ENCODE measurements at regions not wholly inside any gene's neighbourhood (a gene's known extent, or its start where the extent isn't known, plus 50 kb on each side); places are given as distances from the start of the nearest gene placed in this dataset.

DNA sequence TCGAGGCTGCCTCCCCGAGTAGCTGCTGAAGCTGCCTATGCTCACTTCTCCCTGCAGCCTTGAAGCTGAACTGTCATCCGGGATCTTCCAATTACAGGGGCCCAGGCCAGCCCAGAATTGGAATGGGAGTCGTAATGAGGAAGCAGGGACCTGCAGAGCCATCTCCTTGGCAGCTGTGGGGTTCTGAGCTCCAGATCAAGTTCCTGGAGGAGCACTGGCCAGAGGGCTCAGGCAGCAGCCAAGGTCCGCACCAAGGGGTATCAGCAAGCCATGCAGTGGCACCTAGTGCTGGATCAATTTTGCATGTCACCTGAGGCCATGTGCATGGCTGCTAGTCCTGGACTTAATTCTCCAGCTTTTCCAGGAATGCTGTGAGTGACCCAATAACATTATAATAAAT lies 163.2 kb upstream of the TSHZ2 start (continued):
- TF ChIP-seq GRHL1 (CRISPR knock-in tag; conservative IDR thresholded peaks at IDR 0.05) (no peak), ZNF3 (CRISPR knock-in tag; IDR thresholded peaks at IDR 0.05) (no peak), NFIB (CRISPR knock-in tag; IDR thresholded peaks at IDR 0.05; ENCODE audit: borderline replicate concordance) (no peak), SOX13 (IDR thresholded peaks at IDR 0.05) (no peak), SOX13 (CRISPR knock-in tag; conservative IDR thresholded peaks at IDR 0.05 in 1 of 2, IDR thresholded peaks at IDR 0.05 in 1 of 2) (no peak), ZNF367 (CRISPR knock-in tag; IDR thresholded peaks at IDR 0.05; ENCODE audit: borderline replicate concordance) (no peak), MYC (CRISPR knock-in tag; IDR thresholded peaks at IDR 0.05; ENCODE audit: borderline replicate concordance) (no peak), ZNF496 (CRISPR knock-in tag; IDR thresholded peaks at IDR 0.05; ENCODE audit: insufficient replicate concordance) (no peak), STAT5B (CRISPR knock-in tag; IDR thresholded peaks at IDR 0.05) (no peak), ZSCAN29 (CRISPR knock-in tag; conservative IDR thresholded peaks at IDR 0.05) (no peak), REPIN1 (CRISPR knock-in tag; IDR thresholded peaks at IDR 0.05; ENCODE audit: borderline replicate concordance, low read depth) (no peak), ZNF709 (CRISPR knock-in tag; IDR thresholded peaks at IDR 0.05) (no peak)
- TF ChIP-seq, protein P1, sequence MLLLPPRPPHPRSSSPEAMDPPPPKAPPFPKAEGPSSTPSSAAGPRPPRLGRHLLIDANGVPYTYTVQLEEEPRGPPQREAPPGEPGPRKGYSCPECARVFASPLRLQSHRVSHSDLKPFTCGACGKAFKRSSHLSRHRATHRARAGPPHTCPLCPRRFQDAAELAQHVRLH (CRISPR knock-in tag; IDR thresholded peaks at IDR 0.05; ENCODE audit: borderline replicate concordance, low read depth): no peak

DNA sequence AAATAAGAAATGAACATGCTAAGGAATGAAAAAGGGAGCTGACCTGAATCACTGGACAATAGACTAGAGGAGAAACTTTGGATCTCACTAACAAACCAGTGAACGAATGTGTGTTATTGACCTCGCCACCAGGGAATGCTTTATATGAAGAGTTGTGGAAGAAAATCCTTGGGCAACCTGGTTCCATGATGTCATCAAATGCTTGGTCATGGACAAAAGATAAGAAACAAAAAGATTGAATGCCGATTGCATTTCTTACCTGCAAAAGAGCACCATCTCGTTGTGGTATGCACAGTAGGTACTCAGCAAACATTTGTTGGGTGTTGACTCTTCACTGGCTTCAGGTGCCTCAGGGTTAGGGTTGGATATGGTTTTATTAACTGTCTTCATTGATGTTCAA lies 165.2 kb upstream of the TSHZ2 start:
- no peak for ATAC-seq
- Histone ChIP-seq H3K27me3 (ENCODE audit: control insufficient read depth in 1 of 2, insufficient read depth in 2 of 2, low read length in 2 of 2) (no peaks in the 10 kb centered on the region), H3K9me3 (ENCODE audit: low read length) (no peaks in the 10 kb centered on the region), H3K4me3 (replicated peaks in 1 of 3; ENCODE audit: insufficient read depth in 1 of 3, low read depth in 2 of 3, low read length in 3 of 3) (no peak overlapping the region), H3K9ac (ENCODE audit: insufficient read depth, low read depth, low read length) (no peak overlapping the region), H3K4me2 (ENCODE audit: low read depth, low read length) (no peak overlapping the region), H3K36me3 (replicated peaks in 1 of 2; ENCODE audit: control insufficient read depth in 1 of 2, insufficient read depth in 2 of 2, low read length in 2 of 2) (no peaks in the 10 kb centered on the region), H2AFZ (ENCODE audit: low read length) (no peak overlapping the region), H3K4me1 (ENCODE audit: insufficient read depth, low read length) (no peaks in the 10 kb centered on the region), H3K79me2 (ENCODE audit: insufficient read depth, low read length) (no peaks in the 10 kb centered on the region), H4K20me1 (ENCODE audit: insufficient read depth, low read length) (no peaks in the 10 kb centered on the region), H3K27ac (ENCODE audit: extremely low read length, insufficient read depth, low read length) (no peak overlapping the region)
- in situ Hi-C loops (cut with HindIII; ENCODE audit: extremely low pct_ligation_motif_present, low pct_unique_long_range_greater_than_20kb): no loop called here
- CTCF ChIA-PET (ENCODE audit: low intra/inter-chr PET ratio, low total read pairs): no interaction called here
- FAIRE-seq: no peak
- intact Hi-C loops (cut with micrococcal nuclease; ENCODE audit: unreplicated experiment): no loop called here
- no peak for DNase-seq (ENCODE audit: low spot score)
- no TSS peak for BruUV-seq (replicated peaks)
- 5% methylated on average over 4 of the region's 4 CpGs for WGBS (ENCODE audit: low lambda C conversion rate)
- TF ChIP-seq HMG20B (CRISPR knock-in tag; conservative IDR thresholded peaks at IDR 0.05) (no peak), ATF7 (IDR thresholded peaks at IDR 0.05) (peak; percentile 90), ATF7 (CRISPR knock-in tag; IDR thresholded peaks at IDR 0.05) (no peak), MTA3 (CRISPR knock-in tag; IDR thresholded peaks at IDR 0.05) (no peak), ZSCAN20 (CRISPR knock-in tag; IDR thresholded peaks at IDR 0.05; ENCODE audit: borderline replicate concordance) (no peak), CREB1 (IDR thresholded peaks at IDR 0.05) (peak; percentile 69), CREB1 (CRISPR knock-in tag; IDR thresholded peaks at IDR 0.05) (no peak), BORCS8-MEF2B (CRISPR knock-in tag; IDR thresholded peaks at IDR 0.05) (no peak), ZNF552 (CRISPR knock-in tag; IDR thresholded peaks at IDR 0.05; ENCODE audit: borderline replicate concordance) (no peak)
- TF ChIP-seq, protein P2, sequence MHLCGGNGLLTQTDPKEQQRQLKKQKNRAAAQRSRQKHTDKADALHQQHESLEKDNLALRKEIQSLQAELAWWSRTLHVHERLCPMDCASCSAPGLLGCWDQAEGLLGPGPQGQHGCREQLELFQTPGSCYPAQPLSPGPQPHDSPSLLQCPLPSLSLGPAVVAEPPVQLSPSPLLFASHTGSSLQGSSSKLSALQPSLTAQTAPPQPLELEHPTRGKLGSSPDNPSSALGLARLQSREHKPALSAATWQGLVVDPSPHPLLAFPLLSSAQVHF (CRISPR knock-in tag; IDR thresholded peaks at IDR 0.05): no peak
- POLR2A ChIA-PET: no interaction called here
